ENCODE measurements at regions not wholly inside any gene's neighbourhood (a gene's known extent, or its start where the extent isn't known, plus 50 kb on each side); places are given as distances from the start of the nearest gene placed in this dataset.

DNA sequence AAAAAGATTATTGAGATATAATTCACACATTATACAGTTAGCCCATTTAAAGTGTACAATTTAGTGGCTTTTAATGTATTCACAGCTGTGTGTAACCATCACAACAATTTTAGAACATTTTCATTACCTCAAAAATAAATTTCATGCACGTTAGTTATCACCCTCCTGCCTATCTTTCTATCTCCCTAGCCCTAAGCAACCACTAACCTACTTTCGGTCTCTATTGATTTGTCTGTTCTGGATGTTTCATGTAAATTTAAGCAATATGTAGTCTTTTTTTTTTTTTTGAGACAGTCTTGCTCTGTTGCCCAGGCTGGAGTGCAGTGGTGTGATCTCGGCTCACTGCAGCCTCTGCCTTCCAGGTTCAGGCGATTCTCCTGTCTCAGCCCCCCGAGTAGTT is 439.4 kb downstream of the PCNX1 start:
- no peak for TF ChIP-seq POLR2AphosphoS5 (IDR thresholded peaks at IDR 0.05)
- TF ChIP-seq, protein P1, sequence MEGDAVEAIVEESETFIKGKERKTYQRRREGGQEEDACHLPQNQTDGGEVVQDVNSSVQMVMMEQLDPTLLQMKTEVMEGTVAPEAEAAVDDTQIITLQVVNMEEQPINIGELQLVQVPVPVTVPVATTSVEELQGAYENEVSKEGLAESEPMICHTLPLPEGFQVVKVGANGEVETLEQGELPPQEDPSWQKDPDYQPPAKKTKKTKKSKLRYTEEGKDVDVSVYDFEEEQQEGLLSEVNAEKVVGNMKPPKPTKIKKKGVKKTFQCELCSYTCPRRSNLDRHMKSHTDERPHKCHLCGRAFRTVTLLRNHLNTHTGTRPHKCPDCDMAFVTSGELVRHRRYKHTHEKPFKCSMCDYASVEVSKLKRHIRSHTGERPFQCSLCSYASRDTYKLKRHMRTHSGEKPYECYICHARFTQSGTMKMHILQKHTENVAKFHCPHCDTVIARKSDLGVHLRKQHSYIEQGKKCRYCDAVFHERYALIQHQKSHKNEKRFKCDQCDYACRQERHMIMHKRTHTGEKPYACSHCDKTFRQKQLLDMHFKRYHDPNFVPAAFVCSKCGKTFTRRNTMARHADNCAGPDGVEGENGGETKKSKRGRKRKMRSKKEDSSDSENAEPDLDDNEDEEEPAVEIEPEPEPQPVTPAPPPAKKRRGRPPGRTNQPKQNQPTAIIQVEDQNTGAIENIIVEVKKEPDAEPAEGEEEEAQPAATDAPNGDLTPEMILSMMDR (IDR thresholded peaks at IDR 0.05): no peak
- TF ChIP-seq POLR2A (IDR thresholded peaks at IDR 0.05; ENCODE audit: low read depth): no peak
- no peak for TF ChIP-seq EP300 (IDR thresholded peaks at IDR 0.05)
- intact Hi-C loops (cut with DNase I): loop anchor here (10.0 kb wide), 1 partner anchor 68 kb away; no protein-coding TSS in a partner anchor
- H3K27ac ChIP-seq (replicated peaks in 1 of 4): no peak overlapping the region
- no peaks in the 10 kb centered on the region for H3K27me3 ChIP-seq
- H3K9me3 ChIP-seq: no peaks in the 10 kb centered on the region
- no peaks in the 10 kb centered on the region for H3K36me3 ChIP-seq
- WGBS: 94% methylated on average over 5 of the region's 5 CpGs
- no peak overlapping the region for H3K4me3 ChIP-seq
- H3K4me1 ChIP-seq: peaks cover 0 to 37% (median 25%) of the 10 kb centered on the region in 4 donors
- no peak for DNase-seq (ENCODE audit: extremely low spot score)

DNA sequence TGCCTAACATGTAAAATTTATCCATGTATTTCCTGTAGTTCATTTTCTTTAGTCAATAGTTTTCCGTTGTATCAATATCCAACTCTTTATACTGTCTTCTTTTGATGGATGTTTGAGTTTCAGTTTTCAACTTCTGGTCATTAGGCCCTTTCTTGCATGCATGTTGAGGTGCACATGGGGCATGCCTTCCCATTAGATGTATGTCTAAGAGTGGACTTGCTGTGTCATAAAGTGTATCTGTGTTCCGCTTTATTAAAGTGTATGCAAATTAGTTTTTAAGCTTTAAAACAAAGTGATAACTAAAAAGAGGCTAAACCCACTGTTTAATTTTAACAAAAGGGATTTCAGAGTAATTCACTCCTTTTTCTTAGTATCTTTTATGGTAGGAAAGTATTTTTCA is 441.1 kb downstream of the PCNX1 start:
- Histone ChIP-seq H3K9me3 (no peaks in the 10 kb centered on the region), H3K36me3 (no peaks in the 10 kb centered on the region), H3K4me3 (no peak overlapping the region), H3K27me3 (no peaks in the 10 kb centered on the region), H3K4me1 (peaks cover 0 to 30% (median 18%) of the 10 kb centered on the region in 4 donors), H3K27ac (replicated peaks in 1 of 4) (no peak overlapping the region)
- DNase-seq (ENCODE audit: extremely low spot score): no peak
- intact Hi-C loops (cut with DNase I): loop anchor here (10.0 kb wide), 1 partner anchor 66 kb away; no protein-coding TSS in a partner anchor
- WGBS: 97% methylated on average over 2 of the region's 2 CpGs
- TF ChIP-seq POLR2A (IDR thresholded peaks at IDR 0.05; ENCODE audit: low read depth) (no peak), EP300 (IDR thresholded peaks at IDR 0.05) (no peak), POLR2AphosphoS5 (IDR thresholded peaks at IDR 0.05) (no peak)
- TF ChIP-seq, protein P1 (IDR thresholded peaks at IDR 0.05): no peak

DNA sequence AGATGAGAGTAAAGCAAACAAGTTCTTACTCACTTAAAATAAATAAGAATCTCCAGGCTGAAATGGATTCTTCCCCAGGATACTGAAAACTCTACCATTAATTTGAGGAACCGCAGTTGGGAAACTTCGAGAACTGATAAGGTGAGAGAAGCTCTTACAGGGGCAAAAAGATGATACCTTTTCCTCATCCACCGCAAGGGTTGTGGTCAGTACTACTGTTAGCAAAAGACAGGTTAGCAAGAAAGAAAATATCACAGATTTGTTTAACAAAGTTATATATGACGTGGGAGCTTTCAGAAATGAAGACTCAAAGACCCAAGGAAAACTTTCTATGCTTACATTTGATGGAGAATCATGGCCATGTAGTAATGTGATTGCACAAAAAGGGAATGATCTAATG is 441.6 kb downstream of the PCNX1 start:
- Histone ChIP-seq H3K4me3 (no peak overlapping the region), H3K27me3 (no peaks in the 10 kb centered on the region), H3K9me3 (no peaks in the 10 kb centered on the region), H3K4me1 (peaks cover 0 to 26% (median 14%) of the 10 kb centered on the region in 4 donors), H3K36me3 (no peaks in the 10 kb centered on the region), H3K27ac (replicated peaks in 1 of 4) (no peak overlapping the region)
- TF ChIP-seq EP300 (IDR thresholded peaks at IDR 0.05) (no peak), POLR2A (IDR thresholded peaks at IDR 0.05; ENCODE audit: low read depth) (no peak), POLR2AphosphoS5 (IDR thresholded peaks at IDR 0.05) (no peak)
- TF ChIP-seq, protein P1 (IDR thresholded peaks at IDR 0.05): no peak
- WGBS: 92% methylated on average over 4 of the region's 4 CpGs
- no peak for DNase-seq (ENCODE audit: extremely low spot score)
- intact Hi-C loops (cut with DNase I): loop anchor here (10.0 kb wide), 1 partner anchor 66 kb away; no protein-coding TSS in a partner anchor

DNA sequence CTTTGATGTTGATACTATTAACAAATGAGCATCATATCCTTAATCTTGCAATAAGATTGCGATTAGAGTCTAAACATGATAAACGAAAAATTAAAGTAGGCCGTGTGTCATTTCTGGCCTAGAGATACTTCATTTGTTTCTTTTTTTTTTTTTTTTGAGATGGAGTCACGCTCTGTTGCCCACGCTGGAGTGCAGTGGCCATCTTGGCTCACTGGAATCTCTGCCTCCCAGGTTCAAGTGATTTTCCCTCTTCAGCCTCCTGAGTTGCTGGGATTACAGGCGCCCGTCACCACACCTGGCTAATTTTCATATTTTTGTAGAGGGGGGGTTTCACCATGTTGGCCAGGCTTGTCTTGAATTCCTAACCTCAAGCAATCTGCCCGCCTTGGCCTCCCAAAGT is 446.9 kb downstream of the PCNX1 start:
- TF ChIP-seq POLR2AphosphoS5 (IDR thresholded peaks at IDR 0.05) (no peak), EP300 (IDR thresholded peaks at IDR 0.05) (no peak), POLR2A (IDR thresholded peaks at IDR 0.05; ENCODE audit: low read depth) (no peak)
- TF ChIP-seq, protein P1 (IDR thresholded peaks at IDR 0.05): no peak
- DNase-seq (ENCODE audit: extremely low spot score): no peak
- peaks cover 21 to 57% (median 49%) of the 10 kb centered on the region in 4 donors for H3K4me1 ChIP-seq
- intact Hi-C loops (cut with DNase I): no loop called here
- H3K36me3 ChIP-seq: no peaks in the 10 kb centered on the region
- H3K27me3 ChIP-seq: no peaks in the 10 kb centered on the region
- peak overlapping the region in 2 of 4 donors; percentile 71 to 75 for H3K27ac ChIP-seq (replicated peaks in 1 of 4)
- H3K9me3 ChIP-seq: no peaks in the 10 kb centered on the region
- 98% methylated on average over 8 of the region's 8 CpGs for WGBS
- H3K4me3 ChIP-seq: no peak overlapping the region

DNA sequence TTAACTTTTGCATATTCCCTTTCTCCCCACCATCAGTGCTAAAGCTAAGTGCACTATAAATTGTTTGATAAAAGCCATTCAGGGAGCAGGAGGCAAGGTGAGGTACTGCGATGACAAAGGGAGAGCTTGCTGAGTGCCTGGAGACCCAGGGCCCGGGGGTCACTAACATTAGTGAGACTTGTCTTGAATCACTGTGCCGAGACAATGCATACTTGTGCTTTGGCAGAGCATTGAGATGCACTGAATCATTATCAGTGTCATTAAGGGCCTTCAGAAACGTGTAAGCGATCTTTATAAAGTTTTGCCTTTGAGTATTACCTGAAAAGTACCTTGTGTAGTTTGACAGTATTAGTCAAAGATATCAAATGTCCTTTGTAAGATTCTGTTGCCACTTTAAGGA is 447.5 kb downstream of the PCNX1 start:
- Histone ChIP-seq H3K27me3 (no peaks in the 10 kb centered on the region), H3K27ac (replicated peaks in 1 of 4) (peak overlapping the region; percentile 71 to 82 (median 73)), H3K9me3 (no peaks in the 10 kb centered on the region), H3K4me1 (peaks cover 21 to 62% (median 53%) of the 10 kb centered on the region in 4 donors), H3K4me3 (no peak overlapping the region), H3K36me3 (no peaks in the 10 kb centered on the region)
- no peak for TF ChIP-seq POLR2A (IDR thresholded peaks at IDR 0.05; ENCODE audit: low read depth)
- WGBS: 51% methylated on average over 5 of the region's 5 CpGs
- intact Hi-C loops (cut with DNase I): no loop called here
- no peak for DNase-seq (ENCODE audit: extremely low spot score)

All from esophagus muscularis mucosa (tissue), 4 donors.